H1 (cell line): ENCODE measurements at regions not wholly inside any gene's neighbourhood (a gene's known extent, or its start where the extent isn't known, plus 50 kb on each side); places are given as distances from the start of the nearest gene placed in this dataset.

Experiments used
- CTCF ChIA-PET: fragments of 300-600 bp; sonication (Branson Sonifier 250); formaldehyde crosslinking; loops from one replicate; lab custom pipeline; 2021; ENCODE audit not compliant: partially characterized antibody; lab: Charles Lee
- POLR2A ChIA-PET: fragments of 300-600 bp; sonication (Branson Sonifier 250); formaldehyde crosslinking; loops from one replicate; lab custom pipeline; 2021; ENCODE audit warnings: inconsistent platforms; ENCODE audit not compliant: partially characterized antibody; lab: Charles Lee
- DNase-seq, 2 experiments: peaks; one replicate each; pipeline versions ENCODE4 v3.0.0 to v3.0.0-alpha.2; 2010 to 2022; ENCODE audit warnings: low spot score in 2 of 2, low read depth in 1 of 2, mixed read lengths in 1 of 2
- FAIRE-seq: peaks from 2 replicates; lab custom pipeline; 2011; peaks lifted over from hg19 to GRCh38; lab: Jason Lieb, UNC
- H2AFZ ChIP-seq: 2 replicates; pipeline ENCODE4 v1.8.1; 2012; ENCODE audit warnings: low read length, inconsistent platforms
- H2AK5ac ChIP-seq: 2 replicates; pipeline ENCODE4 v1.6.1; 2013; ENCODE audit warnings: low read depth, low read length
- H2BK120ac ChIP-seq: replicated peaks from 2 replicates; pipeline ENCODE3; 2013; ENCODE audit warnings: low read depth, low read length, inconsistent platforms
- H2BK12ac ChIP-seq: 2 replicates; pipeline ENCODE4 v1.6.1; 2013; ENCODE audit warnings: low read depth, low read length
- H2BK15ac ChIP-seq: 2 replicates; pipeline ENCODE4 v1.6.1; 2013; ENCODE audit warnings: low read length
- H2BK20ac ChIP-seq: 2 replicates; pipeline ENCODE4 v1.6.1; 2013; ENCODE audit warnings: low read length
- H2BK5ac ChIP-seq: 2 replicates; pipeline ENCODE4 v1.6.1; 2013; ENCODE audit warnings: low read depth, low read length
- H3K14ac ChIP-seq: 2 replicates; pipeline ENCODE4 v1.6.1; 2013; ENCODE audit warnings: inconsistent platforms; ENCODE audit not compliant: insufficient read length
- H3K18ac ChIP-seq: 2 replicates; pipeline ENCODE4 v1.6.1; 2013; ENCODE audit warnings: low read length; ENCODE audit errors: extremely low read depth
- H3K23ac ChIP-seq: 2 replicates; pipeline ENCODE4 v1.6.1; 2013; ENCODE audit warnings: inconsistent platforms; ENCODE audit not compliant: insufficient read length
- H3K23me2 ChIP-seq: 2 replicates; pipeline ENCODE4 v1.6.1; 2013; ENCODE audit warnings: low read depth, low read length
- H3K27ac ChIP-seq: 2 replicates; pipeline ENCODE4 v1.6.1; 2011; ENCODE audit warnings: low read depth, low read length, inconsistent platforms
- H3K27me3 ChIP-seq, 4 experiments: replicated peaks in 1 of 4; 1 replicate in 1 of 4; 2 replicates in 3 of 4; pipeline versions ENCODE4 v1.6.1 to v1.8.1; 2011 to 2013; ENCODE audit warnings: low read length in 3 of 4, mild to moderate bottlenecking in 3 of 4, inconsistent platforms in 2 of 4, mixed read lengths in 2 of 4, moderate library complexity in 1 of 4; ENCODE audit not compliant: control insufficient read depth in 3 of 4, insufficient read depth in 3 of 4; ENCODE audit errors: extremely low read depth in 1 of 4
- H3K36me3 ChIP-seq, 4 experiments: 2 replicates each; pipeline versions ENCODE4 v1.6.1 to v1.8.1; 2011 to 2013; ENCODE audit warnings: mild to moderate bottlenecking in 4 of 4, low read length in 3 of 4, moderate library complexity in 2 of 4, control low read depth in 1 of 4, inconsistent platforms in 1 of 4; ENCODE audit not compliant: insufficient read depth in 4 of 4, control insufficient read depth in 2 of 4
- H3K4ac ChIP-seq: replicated peaks from 2 replicates; pipeline ENCODE3; 2013; ENCODE audit warnings: low read length, low read depth, mixed read lengths, inconsistent platforms; ENCODE audit not compliant: insufficient read length
- H3K4me1 ChIP-seq, 4 experiments: replicated peaks in 1 of 4; 1 replicate in 1 of 4; 2 replicates in 3 of 4; pipeline versions ENCODE4 v1.6.1 to v1.8.1; 2011 to 2013; ENCODE audit warnings: low read length in 3 of 4, inconsistent platforms in 2 of 4, mixed read lengths in 1 of 4; ENCODE audit not compliant: insufficient read depth in 4 of 4, control insufficient read depth in 3 of 4
- H3K4me2 ChIP-seq, 2 experiments: 2 replicates each; pipeline versions ENCODE4 v1.6.1 to v1.8.1; 2011 to 2013; ENCODE audit warnings: low read depth in 2 of 2, low read length in 2 of 2, control low read depth in 1 of 2, inconsistent platforms in 1 of 2, mild to moderate bottlenecking in 1 of 2; ENCODE audit not compliant: insufficient read depth in 1 of 2
- H3K4me3 ChIP-seq, 4 experiments: fragments of 200-600, 300-600 bp in 1 of 4; sonication (generic), shearing (Covaris generic), sonication (Bioruptor Twin) in 1 of 4; 2 replicates each; pipeline versions ENCODE4 v1.5.1 to v1.8.1; 2011 to 2016; ENCODE audit warnings: low read length in 4 of 4, low read depth in 3 of 4, control low read depth in 2 of 4, inconsistent platforms in 2 of 4, mild to moderate bottlenecking in 2 of 4, mixed read lengths in 1 of 4, moderate library complexity in 1 of 4; ENCODE audit not compliant: insufficient read depth in 2 of 4; ENCODE audit errors: extremely low read depth in 1 of 4
- H3K56ac ChIP-seq: replicated peaks from 2 replicates; pipeline ENCODE3; 2013; ENCODE audit warnings: low read depth, mild to moderate bottlenecking, mixed read lengths, low read length, inconsistent platforms; ENCODE audit not compliant: insufficient read length
- H3K79me1 ChIP-seq: 2 replicates; pipeline ENCODE4 v1.6.1; 2013; ENCODE audit warnings: low read depth, low read length, control low read depth
- H3K79me2 ChIP-seq, 2 experiments: 2 replicates each; pipeline versions ENCODE4 v1.6.1 to v1.8.1; 2012 to 2013; ENCODE audit warnings: low read length in 2 of 2, mild to moderate bottlenecking in 2 of 2, inconsistent platforms in 1 of 2; ENCODE audit not compliant: insufficient read depth in 2 of 2, control insufficient read depth in 1 of 2
- H3K9ac ChIP-seq, 4 experiments: replicated peaks in 1 of 4; 1 replicate in 1 of 4; 2 replicates in 3 of 4; pipeline versions ENCODE4 v1.6.1 to v1.8.1; 2011 to 2013; ENCODE audit warnings: low read depth in 3 of 4, low read length in 3 of 4, control low read depth in 2 of 4, mild to moderate bottlenecking in 2 of 4, moderate library complexity in 2 of 4, inconsistent platforms in 1 of 4; ENCODE audit errors: extremely low read depth in 1 of 4
- H3K9me3 ChIP-seq, 2 experiments: 2 replicates each; pipeline versions ENCODE4 v1.6.1 to v1.8.1; 2012 to 2013; ENCODE audit warnings: mild to moderate bottlenecking in 2 of 2, moderate library complexity in 2 of 2, control low read depth in 1 of 2, inconsistent platforms in 1 of 2, low read depth in 1 of 2, low read length in 1 of 2, mixed read lengths in 1 of 2; ENCODE audit not compliant: insufficient read depth in 2 of 2
- H4K20me1 ChIP-seq, 2 experiments: replicated peaks in 1 of 2; 2 replicates each; pipeline versions ENCODE3 to v1.8.1; 2011 to 2013; ENCODE audit warnings: inconsistent platforms in 2 of 2, low read length in 2 of 2, mild to moderate bottlenecking in 1 of 2; ENCODE audit not compliant: insufficient read depth in 2 of 2, control insufficient read depth in 1 of 2
- H4K5ac ChIP-seq: 2 replicates; pipeline ENCODE4 v1.6.1; 2013; ENCODE audit warnings: low read length, low read depth, mixed read lengths, inconsistent platforms; ENCODE audit not compliant: insufficient read length
- H4K8ac ChIP-seq: 2 replicates; pipeline ENCODE4 v1.8.0; 2013; ENCODE audit warnings: mild to moderate bottlenecking, moderate library complexity, low read length, inconsistent platforms; ENCODE audit not compliant: insufficient read depth; ENCODE audit errors: extremely low read depth
- H4K91ac ChIP-seq: replicated peaks from 2 replicates; pipeline ENCODE3; 2013; ENCODE audit warnings: low read length, mixed read lengths, inconsistent platforms; ENCODE audit not compliant: insufficient read length
- ASH2L ChIP-seq: fragments of 200-600, 300-600 bp; sonication (generic); IDR thresholded peaks from one replicate; pipeline ENCODE4 v1.7.1; 2017; ENCODE audit warnings: low read length
- FOSL1 ChIP-seq: IDR thresholded peaks from 2 replicates; pipeline ENCODE4 v1.6.1; 2011; ENCODE audit warnings: mild to moderate bottlenecking, low read depth, low read length, moderate library complexity; ENCODE audit not compliant: insufficient read depth
- JUND ChIP-seq: IDR thresholded peaks from 2 replicates; pipeline ENCODE4 v1.6.1; 2011; ENCODE audit warnings: mild to moderate bottlenecking, improper control_type of control experiment, low read length
- KDM1A ChIP-seq: fragments of 200-600, 300-600 bp; sonication (generic); IDR thresholded peaks from 2 replicates; pipeline ENCODE4 v1.7.1; 2016; ENCODE audit warnings: mild to moderate bottlenecking, low read length, borderline replicate concordance
- KDM5A ChIP-seq: fragments of 200-600 bp; IDR thresholded peaks from 2 replicates; pipeline ENCODE4 v1.7.1; 2012; ENCODE audit warnings: mild to moderate bottlenecking, low read length, inconsistent platforms, mixed read lengths
- NRF1 ChIP-seq: IDR thresholded peaks from 2 replicates; pipeline ENCODE4 v1.6.1; 2011; ENCODE audit warnings: mild to moderate bottlenecking, low read depth, low read length, improper control_type of control experiment
- SAP30 ChIP-seq: fragments of 300-600 bp; sonication (generic); IDR thresholded peaks from 2 replicates; pipeline ENCODE4 v1.7.1; 2012; ENCODE audit warnings: low read length, moderate library complexity, mild to moderate bottlenecking, inconsistent platforms; ENCODE audit not compliant: insufficient read depth, insufficient replicate concordance
- SIX5 ChIP-seq: IDR thresholded peaks from 2 replicates; pipeline ENCODE4 v1.6.1; 2011; ENCODE audit warnings: mild to moderate bottlenecking, low read depth, low read length
- TBP ChIP-seq: IDR thresholded peaks from 2 replicates; pipeline ENCODE4 v1.6.1; 2011; ENCODE audit warnings: low read depth, low read length, improper control_type of control experiment
- TCF12 ChIP-seq: IDR thresholded peaks from 2 replicates; pipeline ENCODE4 v1.6.1; 2011; ENCODE audit warnings: low read depth, mild to moderate bottlenecking, low read length
- TEAD4 ChIP-seq: IDR thresholded peaks from 2 replicates; pipeline ENCODE4 v1.6.1; 2012; ENCODE audit warnings: low read depth, low read length, inconsistent platforms, mixed read lengths
- WGBS, 2 experiments: shearing (Covaris generic) in 1 of 2; methylation state at CpG; one replicate each; pipeline versions ENCODE4 v1.1.6 to v1.1.7; 2013 to 2015; ENCODE audit warnings: low lambda C conversion rate in 2 of 2, mixed read lengths in 2 of 2, inconsistent platforms in 1 of 2, low coverage in 1 of 2, missing lambda C conversion rate in 1 of 2; ENCODE audit not compliant: insufficient replicate concordance in 2 of 2, insufficient coverage in 1 of 2, insufficient read length in 1 of 2; ENCODE audit errors: extremely low coverage in 1 of 2, missing lambda C conversion rate in 1 of 2; 5-methylcytosine and 5-hydroxymethylcytosine counted together
- TF ChIP-seq, protein P1 (sequence below), 3 experiments: IDR thresholded peaks; 1 replicate in 2 of 3; 2 replicates in 1 of 3; pipeline versions ENCODE4 v1.5.1 to v1.6.1; 2011; ENCODE audit warnings: low read length in 3 of 3, mild to moderate bottlenecking in 3 of 3, inconsistent platforms in 2 of 3, low read depth in 1 of 3, moderate library complexity in 1 of 3; ENCODE audit not compliant: insufficient read depth in 1 of 3; ENCODE audit errors: control extremely low read depth in 1 of 3

DNA sequence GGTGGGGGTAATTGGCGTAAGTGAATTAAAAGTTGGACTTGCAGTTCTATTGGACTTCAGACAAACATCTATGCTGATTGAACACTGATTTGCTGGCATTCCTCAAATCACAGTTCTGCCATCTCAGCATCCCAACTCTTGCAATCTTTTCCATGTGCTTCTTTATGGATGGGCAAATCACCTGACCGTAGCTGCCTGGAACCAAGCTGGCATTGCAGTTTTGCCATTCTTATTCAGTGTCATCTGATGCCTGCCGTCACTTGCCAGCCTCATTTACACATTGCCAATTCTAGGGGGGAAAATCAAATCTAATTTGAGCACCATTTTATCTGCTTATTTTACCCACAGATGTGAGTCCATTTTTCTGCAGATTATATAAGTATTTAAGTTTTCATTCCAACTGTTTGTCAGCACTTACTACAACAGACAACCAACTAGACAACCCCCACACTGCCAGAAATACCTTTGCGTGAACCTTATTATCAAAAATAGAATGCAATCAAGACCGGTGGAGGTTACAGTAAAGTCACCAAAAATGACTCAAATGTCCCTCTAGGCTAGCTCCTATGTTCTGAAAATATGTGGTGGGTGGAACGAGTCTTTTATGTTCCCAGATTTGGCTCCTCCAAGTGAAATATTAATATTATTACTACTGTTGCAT, 172.3 kb upstream of the CTBP2 start:
- WGBS, 2 experiments: 83% methylated on average over 6 of the region's 6 CpGs; no CpG with 5 or more reads in 1 of the 2 experiments
- Histone ChIP-seq H3K14ac (no peak overlapping the region), H2BK5ac (no peak overlapping the region), H4K20me1 (no peaks in the 10 kb centered on the region), H3K4me2 (no peak overlapping the region), H2BK20ac (no peak overlapping the region), H3K79me2 (no peaks in the 10 kb centered on the region), H4K5ac (no peak overlapping the region), H3K9me3 (no peaks in the 10 kb centered on the region), H3K27me3 (no peaks in the 10 kb centered on the region), H2AK5ac (no peak overlapping the region), H2BK12ac (no peak overlapping the region), H4K8ac (no peak overlapping the region), H3K4ac (no peak overlapping the region), H3K23me2 (no peaks in the 10 kb centered on the region), H3K36me3 (no peaks in the 10 kb centered on the region), H4K91ac (no peak overlapping the region), H2BK120ac (no peak overlapping the region), H3K56ac (no peak overlapping the region), H3K4me1 (peaks cover 0 to 3% (median 0%) of the 10 kb centered on the region in 4 experiments; a peak in 1 of 7 replicates), H3K4me3 (no peak overlapping the region), H3K27ac (no peak overlapping the region), H3K9ac (no peak overlapping the region), H2AFZ (no peak overlapping the region), H2BK15ac (no peak overlapping the region), H3K79me1 (no peaks in the 10 kb centered on the region), H3K23ac (no peak overlapping the region), H3K18ac (no peak overlapping the region)
- POLR2A ChIA-PET: no interaction called here
- CTCF ChIA-PET: interaction anchor here (1.3 to 3.5 kb wide), 3 partner anchors 10 to 84 kb away, joined by 3 to 15 read pairs (median 12); no protein-coding TSS in a partner anchor
- no peak for DNase-seq
- no peak for FAIRE-seq
- TF ChIP-seq KDM1A: no peak
- TF ChIP-seq NRF1: no peak
- no peak for TF ChIP-seq KDM5A
- TF ChIP-seq SIX5: no peak
- no peak for TF ChIP-seq ASH2L
- no peak for TF ChIP-seq TCF12
- TF ChIP-seq FOSL1: no peak
- TF ChIP-seq, protein P1, sequence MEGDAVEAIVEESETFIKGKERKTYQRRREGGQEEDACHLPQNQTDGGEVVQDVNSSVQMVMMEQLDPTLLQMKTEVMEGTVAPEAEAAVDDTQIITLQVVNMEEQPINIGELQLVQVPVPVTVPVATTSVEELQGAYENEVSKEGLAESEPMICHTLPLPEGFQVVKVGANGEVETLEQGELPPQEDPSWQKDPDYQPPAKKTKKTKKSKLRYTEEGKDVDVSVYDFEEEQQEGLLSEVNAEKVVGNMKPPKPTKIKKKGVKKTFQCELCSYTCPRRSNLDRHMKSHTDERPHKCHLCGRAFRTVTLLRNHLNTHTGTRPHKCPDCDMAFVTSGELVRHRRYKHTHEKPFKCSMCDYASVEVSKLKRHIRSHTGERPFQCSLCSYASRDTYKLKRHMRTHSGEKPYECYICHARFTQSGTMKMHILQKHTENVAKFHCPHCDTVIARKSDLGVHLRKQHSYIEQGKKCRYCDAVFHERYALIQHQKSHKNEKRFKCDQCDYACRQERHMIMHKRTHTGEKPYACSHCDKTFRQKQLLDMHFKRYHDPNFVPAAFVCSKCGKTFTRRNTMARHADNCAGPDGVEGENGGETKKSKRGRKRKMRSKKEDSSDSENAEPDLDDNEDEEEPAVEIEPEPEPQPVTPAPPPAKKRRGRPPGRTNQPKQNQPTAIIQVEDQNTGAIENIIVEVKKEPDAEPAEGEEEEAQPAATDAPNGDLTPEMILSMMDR (IDR thresholded peaks at IDR 0.05; ENCODE audit: control extremely low read depth in 1 of 3, insufficient read depth in 1 of 3, low read depth in 1 of 3, low read length in 3 of 3): no peak
- TF ChIP-seq JUND: no peak
- TF ChIP-seq TEAD4: no peak
- no peak for TF ChIP-seq SAP30
- no peak for TF ChIP-seq TBP
